Lung microvascular endothelial cell (primary cell): ENCODE measurements at regions not wholly inside any gene's neighbourhood (a gene's known extent, or its start where the extent isn't known, plus 50 kb on each side); places are given as distances from the start of the nearest gene placed in this dataset.

Experiments
- DNase-seq, 2 donors: peaks; one replicate each; pipeline versions ENCODE4 v3.0.0 to v3.0.0-alpha.2; 2010; ENCODE audit warnings: low read depth in 2 of 2

DNA sequence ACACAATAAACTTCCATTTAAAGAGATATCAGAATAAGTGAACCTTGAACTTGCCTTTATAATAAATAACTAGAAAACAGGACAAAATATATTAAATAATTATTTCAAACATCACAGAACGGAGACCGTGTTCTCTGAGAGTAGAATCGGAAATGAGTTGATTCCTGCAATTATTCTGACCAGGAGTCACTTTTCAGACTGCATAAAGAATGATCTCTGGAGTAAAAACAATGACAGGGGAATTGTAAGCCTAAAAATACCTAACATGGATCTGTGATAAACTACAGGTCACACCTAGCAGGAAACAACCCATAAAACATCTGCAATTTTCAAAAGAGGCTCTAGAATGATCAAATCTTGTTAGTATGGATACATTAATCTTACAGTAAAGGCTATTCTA lies 577.5 kb upstream of the SORCS1 start:
- DNase-seq, result peak; percentile 77 to 82

DNA sequence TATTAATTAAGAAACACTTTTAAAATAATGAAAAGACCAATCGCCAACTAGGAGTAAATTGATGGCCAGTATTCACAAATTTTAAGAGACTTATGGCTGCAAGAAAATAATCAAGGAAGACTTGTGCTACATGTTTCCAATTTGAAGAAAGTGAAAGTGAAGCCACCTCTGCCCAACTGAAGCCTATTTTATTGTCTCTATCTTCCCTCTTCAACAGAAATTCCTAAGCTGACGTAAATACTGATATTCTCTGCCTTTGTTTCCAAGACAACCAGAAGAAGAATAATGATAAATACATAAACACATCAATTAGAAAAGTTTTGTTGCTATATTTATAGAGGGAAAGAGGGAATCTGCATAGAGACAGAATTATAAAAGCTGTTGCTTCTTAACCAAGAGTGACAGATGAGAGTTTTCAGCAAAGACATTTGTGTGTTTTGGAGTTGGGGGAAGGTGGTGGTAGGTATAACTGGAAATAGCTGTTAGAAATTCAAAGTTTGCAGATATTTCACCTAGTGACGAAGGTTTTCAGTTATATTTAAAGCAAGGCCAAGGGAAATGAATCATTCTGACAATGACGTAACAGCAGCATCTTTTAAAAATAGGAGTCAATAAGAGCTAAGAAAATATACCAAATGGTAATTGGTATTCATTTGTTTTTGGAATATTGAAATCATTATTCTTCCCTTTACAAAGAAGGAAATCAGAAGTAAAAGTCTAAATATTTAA lies 576.6 kb upstream of the SORCS1 start:
- peak; percentile 69 to 79 for DNase-seq

DNA sequence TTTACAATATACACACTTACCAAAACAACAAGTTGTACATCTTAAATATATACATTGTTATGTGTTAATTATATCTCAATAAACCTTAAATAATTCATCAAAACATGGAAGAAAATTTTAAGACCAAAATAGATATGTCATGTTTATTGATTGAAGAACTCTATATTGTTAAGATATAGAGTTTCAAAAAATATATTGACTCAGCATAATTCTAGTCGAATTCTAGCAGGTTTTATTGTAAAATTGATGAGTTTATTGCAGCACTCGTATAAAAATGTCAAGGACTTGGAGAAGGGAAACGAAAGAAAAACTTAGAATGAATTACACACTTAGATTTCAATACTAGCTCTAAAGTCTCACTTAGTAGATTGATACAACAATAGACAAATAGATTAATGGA lies 575.4 kb upstream of the SORCS1 start:
- DNase-seq, result no peak

DNA sequence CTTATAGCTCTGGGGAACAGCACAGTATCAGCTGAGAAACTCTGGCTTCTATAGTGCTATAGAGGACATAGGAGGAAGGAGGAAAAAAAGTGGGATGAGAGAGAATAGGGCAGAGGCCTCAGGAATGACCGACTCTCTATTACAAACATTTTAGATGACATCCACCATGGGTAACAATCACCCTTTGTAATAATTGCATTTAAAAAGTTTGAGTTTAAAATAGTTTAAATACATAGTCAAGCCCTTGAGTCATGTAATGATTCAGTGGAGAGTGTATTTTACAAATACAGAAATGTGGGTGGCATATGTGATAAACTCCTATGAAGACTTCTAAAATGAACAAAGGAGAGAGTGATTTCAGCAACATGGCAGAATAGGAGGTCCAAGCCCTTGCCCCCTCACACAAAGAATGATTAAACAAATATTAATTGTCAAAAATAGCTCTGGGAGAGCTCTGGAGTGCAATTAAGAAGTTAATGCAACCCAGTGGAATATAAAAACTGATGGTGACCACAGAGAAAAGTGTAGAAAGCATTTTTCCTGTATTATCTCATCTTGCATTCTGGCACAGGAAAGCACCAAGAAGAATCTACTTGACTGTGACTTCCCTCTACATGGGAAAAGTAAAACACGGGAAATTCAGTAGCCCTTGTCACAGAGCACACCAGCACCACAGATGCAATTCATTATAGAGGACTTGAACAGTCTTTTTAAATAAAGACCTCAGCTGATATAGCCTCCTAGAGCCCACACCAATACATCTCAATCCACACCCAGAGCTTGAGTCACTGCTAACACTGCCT lies 569.0 kb upstream of the SORCS1 start:
- DNase-seq, result no peak

DNA sequence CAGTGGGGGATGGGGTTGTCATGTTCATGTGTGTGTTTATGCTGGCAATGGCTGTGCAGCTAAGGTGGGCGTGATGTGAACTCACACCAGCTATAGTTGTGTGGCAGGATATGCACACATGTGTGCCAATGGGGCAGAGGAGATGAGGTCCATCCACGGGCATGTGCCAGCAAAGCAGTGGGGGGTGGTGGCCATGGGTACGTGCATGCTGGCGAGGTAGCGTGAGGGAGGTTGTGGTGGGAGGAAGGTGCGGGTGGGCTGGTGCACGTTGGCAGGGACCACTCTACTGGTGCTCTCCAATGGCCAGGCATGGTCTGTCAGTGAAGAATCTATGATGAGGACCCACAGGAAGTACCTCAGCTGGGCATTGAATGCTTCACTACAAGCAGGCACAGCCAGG lies 567.5 kb upstream of the SORCS1 start:
- no peak for DNase-seq

DNA sequence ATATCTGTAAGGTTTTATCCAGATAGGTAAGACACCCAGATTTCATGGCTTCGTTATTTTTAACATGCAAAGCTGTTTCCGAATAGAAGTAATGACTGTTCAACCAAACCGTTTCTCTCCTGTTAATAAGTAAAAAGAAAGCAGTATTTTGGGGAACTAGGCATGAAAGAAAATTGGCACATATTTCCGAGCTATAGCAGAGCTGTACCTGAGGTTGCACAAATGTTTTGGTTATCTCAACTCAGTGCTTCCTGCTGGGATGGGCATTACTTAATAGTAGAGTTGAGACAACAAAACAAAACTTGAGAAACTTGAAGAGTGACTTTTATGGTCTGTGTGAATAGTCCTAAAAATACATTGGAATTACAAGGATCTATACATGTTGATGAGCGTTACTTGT lies 564.3 kb upstream of the SORCS1 start:
- DNase-seq, result no peak

DNA sequence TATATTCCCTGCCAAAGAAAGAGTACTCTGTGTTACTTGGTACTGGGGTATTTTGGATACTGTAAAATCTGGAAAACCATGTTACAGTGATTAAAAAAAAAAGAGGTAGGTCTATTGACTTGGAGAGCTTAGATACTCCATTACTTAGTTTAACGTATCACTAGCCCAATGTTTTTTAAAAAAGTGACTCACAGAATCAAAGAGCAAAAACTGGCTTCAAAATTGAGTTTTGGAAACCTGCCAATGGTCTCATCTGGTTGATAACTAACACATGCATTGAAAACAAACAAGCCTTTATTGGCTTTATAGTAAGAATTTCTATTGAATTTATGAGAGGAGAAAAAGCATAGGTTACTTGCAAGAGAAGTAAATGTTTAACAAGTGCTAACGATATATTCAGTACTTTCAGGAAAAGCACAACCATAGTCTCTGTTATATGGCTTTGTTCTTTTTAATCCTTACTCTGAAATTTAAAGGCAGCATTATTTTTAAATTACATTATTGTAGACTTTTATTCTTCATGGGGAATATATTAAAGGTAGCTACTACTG lies 563.3 kb upstream of the SORCS1 start:
- DNase-seq, result peak; percentile 61 to 73

DNA sequence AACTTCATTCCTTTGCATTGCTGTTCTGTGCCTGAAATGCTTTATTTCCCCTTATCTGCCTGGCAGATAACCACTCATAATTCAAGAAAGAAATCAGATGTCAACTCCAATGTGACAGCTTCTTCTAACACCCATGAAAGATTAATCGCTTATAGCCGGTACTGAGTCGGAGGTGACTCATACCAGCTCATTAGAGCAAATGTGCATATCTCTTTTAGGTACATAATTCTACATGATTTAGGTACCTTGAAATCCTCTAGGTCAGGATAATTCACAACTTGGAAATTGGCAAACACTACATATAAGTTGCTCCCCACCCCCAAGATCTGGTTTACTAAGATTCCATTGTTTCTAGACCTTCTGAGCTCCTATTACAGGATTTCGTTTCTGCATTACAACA lies 554.4 kb upstream of the SORCS1 start:
- peak in 1 of 2 donors; percentile 10 for DNase-seq

DNA sequence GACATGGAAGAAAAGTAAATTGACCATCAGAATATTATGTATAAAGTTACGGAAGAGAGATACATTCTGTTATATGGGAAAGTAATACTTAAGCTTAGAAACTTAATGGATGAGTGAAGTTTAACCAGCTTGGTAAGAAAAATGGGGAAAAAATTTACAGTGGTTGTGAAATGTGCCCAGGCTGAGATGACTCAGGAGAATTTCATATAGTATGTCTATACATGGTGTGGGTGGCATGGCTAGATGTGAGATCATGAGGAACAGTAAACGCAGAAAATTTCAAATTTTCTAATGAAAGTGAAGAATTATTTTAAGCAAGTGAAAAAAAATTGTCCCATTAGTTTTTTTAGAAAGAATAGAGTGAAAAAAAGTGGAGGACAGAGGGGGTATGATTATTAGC lies 552.5 kb upstream of the SORCS1 start:
- no peak for DNase-seq

DNA sequence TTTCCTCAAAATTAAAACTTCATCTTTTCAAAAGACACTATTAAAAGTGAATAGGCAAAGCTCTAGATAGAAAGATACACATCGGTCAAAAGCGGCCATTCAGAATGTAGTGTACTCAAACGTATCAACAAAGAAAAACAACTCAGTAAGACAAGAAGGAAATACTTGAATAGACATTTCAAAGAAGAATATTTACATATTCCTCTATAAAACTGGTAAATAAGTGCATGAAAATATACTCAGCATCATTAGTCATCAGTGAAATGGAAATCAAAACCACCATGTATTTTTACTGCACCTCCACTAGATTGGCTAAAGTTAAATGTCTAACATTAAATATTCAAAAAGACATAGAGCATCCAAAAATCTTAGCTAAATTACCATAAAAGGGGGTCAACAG lies 551.1 kb upstream of the SORCS1 start:
- no peak for DNase-seq

DNA sequence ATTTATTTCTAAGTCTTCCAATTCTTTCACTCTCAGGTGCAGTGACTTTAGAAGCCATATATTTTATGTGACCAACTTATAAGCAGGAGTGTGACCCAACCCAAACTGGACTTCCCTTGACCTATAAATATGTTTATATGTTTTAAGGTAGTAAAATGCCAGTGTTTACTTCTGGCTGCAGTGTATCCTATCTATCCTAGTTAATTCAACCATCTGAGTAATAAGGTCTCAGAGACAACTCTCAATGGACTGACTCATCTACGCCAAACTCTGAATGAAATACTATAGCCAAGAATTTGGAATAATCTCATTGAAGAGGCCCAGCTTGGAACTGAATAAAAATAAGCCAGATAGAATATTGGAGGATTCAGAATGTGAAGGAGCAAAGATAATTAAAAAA lies 544.5 kb upstream of the SORCS1 start:
- DNase-seq, result no peak

DNA sequence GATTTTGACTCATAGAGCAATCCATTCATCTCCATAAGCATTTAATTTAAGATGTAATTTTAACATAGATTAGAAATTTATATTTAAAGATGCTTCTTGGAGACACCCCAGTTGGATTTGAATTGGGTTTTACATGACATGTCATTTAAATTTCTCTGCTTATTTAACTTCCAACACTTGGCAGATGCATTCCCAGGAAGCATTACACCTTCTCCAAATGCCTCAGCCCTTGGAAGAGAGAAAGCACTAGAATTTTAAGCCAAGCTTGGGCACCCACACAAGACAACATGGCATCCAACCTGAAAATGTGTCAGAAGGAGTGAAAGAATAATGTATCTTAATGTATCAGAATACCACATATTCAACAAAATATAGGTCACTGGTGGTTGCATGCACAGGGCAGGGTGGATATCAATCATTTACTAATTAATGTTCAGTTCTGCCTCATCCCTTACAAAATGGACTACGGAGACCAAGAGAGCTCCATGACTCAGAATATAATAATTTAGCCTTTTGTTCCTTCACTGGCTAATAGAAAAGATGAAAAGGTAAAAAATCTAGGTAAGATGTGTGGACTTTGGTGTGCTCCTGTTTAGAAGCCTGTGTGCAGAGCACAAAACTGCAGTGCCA lies 541.7 kb upstream of the SORCS1 start:
- DNase-seq, result no peak

DNA sequence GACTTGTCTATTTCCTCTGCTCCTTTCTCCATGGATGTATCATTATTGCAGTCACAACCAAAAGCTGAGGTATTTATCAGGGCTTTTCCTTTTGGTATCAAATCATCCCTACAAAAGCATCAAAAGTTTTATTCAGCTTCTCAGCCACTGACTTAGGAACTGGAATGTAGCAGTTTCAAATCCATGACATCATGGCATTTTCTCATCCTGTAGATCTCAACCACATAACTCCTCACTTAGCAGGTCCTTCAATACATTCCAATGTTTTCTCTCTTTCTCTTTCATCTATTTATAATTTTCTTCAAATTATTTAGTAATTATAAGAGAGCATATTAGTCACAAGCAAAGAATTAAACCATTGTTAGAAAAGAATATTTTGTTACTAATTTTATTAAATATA lies 537.4 kb upstream of the SORCS1 start:
- no peak for DNase-seq

DNA sequence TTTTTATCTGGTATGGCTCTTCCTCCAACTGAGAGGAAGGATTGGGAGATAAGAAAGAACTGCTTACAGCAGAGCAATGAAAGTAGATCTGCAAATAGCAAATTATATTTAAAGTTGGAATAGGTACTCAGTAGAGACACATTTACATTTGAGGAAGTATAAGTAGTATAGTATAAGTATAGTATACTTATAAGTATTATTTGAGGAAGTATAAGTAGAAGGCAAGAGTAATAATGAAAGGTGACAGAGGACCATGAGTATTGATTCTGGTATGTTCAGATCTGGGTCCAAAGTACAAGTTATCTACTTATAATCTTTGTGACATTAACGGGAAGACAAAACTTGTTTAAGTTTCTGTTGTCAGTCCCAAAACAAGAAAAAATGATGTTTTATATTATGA lies 527.6 kb upstream of the SORCS1 start:
- no peak for DNase-seq

DNA sequence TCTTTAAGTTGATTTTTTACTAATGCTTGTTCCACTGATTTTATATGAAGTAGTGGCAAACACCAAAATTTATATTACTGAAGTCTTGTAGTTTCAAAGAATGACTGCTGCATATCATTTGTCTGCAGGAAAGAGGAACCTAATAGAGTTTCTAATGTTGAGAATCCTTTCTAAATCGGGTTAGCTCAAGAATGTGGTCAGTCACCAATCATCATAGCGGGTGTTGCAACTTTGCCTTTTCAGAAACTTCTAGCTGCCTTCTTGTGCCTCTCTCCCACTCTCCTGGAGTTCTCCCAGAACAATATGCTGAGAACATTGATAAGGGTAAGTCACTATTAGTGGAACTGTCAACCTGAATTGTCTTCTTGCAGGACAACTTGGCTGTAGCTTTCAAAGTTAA lies 524.8 kb upstream of the SORCS1 start:
- no peak for DNase-seq

DNA sequence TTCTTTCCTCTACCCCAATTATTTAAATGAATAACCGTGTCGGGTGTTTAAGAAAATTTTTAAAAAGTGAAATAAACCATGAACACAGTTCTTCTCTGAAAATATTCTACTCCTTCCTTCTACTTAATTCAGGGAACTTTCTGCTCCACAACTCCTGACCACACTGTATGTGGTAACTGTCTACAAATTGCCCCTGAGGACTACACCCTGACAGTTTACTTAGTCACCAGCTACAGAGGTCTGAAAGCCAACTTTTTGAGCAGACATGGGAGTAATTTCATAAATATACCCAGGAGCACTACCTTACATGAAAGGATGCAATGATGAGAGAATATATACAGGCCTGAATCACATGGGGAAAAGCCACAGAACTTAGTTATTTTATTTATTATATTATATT lies 523.2 kb upstream of the SORCS1 start:
- no peak for DNase-seq

DNA sequence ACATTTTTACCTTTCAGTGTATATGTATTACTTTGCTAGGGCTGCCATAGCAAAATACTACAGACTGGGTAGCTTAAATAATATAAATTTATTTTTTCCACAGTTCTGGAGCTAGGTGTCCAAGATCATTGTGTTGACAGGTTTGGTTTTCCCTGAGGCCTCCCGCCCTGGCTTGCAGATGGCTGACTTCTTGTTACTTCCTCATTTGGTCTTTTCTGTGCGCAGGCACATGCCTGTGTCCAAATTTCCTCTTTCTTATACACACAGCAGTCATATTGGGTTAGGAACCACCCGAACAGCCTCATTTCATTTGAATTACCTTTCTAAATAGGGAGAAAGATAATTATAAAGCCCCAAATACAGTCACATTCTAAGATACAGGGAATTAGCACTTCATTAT lies 521.6 kb upstream of the SORCS1 start:
- DNase-seq, result no peak

DNA sequence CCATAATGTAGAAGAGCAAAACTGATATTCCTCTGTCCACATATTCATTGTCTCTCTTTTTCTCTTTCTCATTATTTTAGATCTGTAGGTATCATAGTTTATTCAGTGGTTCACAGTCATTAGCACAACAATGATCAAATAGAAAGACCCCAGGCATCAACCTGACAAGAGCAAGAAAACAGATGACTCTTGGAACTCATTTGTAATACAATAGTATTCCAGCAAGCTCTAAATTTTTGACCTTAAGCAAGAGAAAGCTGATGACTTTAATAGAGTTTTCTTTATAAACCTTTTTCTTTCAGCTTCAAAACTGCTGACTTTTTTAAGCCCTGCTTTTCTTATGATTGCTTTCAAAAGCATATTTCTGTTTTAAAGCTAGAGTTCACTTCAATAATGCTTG lies 507.5 kb upstream of the SORCS1 start:
- no peak for DNase-seq

DNA sequence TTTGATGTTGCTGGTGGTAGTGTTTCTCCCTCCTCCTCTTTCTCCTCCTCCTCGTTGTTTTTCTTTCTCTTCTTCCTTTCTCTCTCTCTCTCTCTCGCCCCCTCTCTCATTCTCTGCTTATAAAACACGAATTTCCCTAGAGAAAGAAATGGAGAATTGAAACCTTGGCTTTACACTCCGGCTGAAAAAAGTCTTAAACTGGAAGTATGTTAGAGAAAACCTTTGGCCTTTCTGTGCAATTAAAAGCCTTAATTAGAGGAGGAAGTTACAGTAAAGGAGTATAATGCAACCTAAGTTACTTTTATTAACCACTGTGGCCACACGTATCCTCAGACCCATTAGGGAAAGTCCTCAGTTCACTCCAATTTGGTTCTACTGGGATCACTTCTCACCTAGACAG lies 501.7 kb upstream of the SORCS1 start:
- DNase-seq, result no peak

DNA sequence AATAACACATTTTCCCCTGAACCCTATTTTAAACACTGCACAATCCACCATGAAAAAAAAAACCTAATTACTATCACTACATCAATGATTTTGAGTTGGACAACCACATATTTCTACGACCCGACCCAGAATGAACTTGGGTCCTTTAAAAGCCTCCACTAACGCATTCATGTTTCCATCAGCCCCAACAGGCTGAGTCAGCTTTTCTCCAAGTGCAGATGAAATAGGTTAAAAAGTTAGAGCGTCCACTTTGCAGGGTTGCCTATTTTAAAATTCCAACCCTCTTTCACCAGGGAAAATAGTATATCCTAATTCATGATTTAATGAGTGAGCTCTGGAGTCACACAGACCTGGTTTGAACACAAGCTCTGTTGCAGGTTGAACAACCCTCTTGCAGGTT lies 501.0 kb upstream of the SORCS1 start:
- DNase-seq, result no peak

DNA sequence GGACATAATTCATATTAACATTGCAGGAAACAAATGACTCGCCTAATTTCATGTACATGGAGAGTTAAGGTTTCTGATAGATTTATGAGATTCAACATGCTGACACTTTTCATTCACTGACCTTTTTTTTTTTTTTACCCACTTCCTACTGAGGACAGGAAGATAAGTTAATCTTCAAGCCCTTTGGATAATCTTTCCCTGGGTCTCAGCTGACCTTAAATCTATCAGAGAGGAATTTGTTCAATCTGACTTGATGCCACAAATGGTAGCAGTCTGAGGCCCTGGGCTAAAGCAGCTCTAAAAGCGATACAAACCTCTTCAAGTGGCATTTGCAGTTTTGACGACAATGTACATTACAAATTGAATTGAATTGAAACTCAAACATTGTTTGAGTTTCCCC lies 493.3 kb upstream of the SORCS1 start:
- no peak for DNase-seq

DNA sequence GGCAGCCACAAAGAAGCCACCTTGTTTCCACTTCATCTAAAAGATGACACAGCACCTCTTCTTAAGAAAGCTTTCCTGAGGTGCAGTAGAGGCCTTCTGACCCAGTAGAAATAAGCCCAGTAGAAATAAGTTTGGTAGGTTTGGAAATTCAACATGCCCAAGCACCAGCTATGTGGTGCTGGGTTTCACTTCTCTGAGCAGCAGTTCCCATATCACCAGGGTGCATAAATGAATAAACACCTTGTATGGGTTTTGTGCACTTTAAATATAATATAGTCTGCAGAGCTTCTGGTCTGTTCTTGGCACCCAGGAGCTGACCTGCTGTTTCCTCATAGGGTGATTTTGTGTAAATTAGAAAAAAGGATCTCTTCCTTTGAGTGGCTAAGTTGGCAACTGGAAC lies 492.4 kb upstream of the SORCS1 start:
- DNase-seq, result no peak
